ENCODE measurements at regions not wholly inside any gene's neighbourhood (a gene's known extent, or its start where the extent isn't known, plus 50 kb on each side); places are given as distances from the start of the nearest gene placed in this dataset.

DNA sequence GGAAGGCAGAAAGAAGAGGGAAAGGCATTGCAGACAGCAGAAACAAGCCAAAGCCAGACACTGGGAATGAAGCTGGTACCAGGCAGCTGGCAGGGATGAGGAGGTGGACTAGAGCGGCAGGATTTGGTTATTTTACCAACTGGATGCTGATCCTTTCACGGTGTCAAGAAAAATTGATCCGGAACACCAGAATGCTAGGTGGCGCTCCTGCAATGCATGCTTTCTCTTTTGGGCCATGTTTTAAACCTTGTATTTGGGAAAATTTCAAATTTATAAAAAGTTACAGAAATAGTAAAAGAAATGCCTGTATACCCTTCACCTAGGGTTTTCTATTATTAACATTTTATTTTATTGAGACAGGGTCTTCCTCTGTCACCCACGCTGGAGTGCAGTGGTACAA lies 224.7 kb downstream of the SOX9 start:
- H3K9ac ChIP-seq (replicated peaks; ENCODE audit: extremely low read depth, insufficient read depth, low read length): no peak overlapping the region
- CTCF ChIA-PET: no interaction called here
- no peak for TF ChIP-seq FOS (IDR thresholded peaks at IDR 0.05; ENCODE audit: borderline replicate concordance, insufficient read depth, low read length)
- no peak for TF ChIP-seq MAX (IDR thresholded peaks at IDR 0.05; ENCODE audit: insufficient read depth, insufficient read length)
- TF ChIP-seq EZH2 (IDR thresholded peaks at IDR 0.05; ENCODE audit: borderline replicate concordance, low read depth, low read length, severe bottlenecking): no peak
- no peak for TF ChIP-seq POLR2AphosphoS5 (IDR thresholded peaks at IDR 0.05; ENCODE audit: insufficient read depth, low read depth, low read length)
- TF ChIP-seq JUN (IDR thresholded peaks at IDR 0.05; ENCODE audit: borderline replicate concordance, insufficient read depth, insufficient read length, low read depth): no peak
- TF ChIP-seq MYC (IDR thresholded peaks at IDR 0.05; ENCODE audit: low read depth, low read length): no peak
- H3K27ac ChIP-seq (ENCODE audit: insufficient read depth, low read depth, low read length): no peak overlapping the region
- intact Hi-C loops (cut with micrococcal nuclease) (no loop called here), dilution Hi-C loops (cut with MboI; ENCODE audit: extremely low pct_ligation_motif_present, low sequenced_read_pairs) (no loop called here)
- no peak overlapping the region for H2AFZ ChIP-seq (ENCODE audit: low read depth, low read length)
- H3K79me2 ChIP-seq (ENCODE audit: control insufficient read depth, insufficient read depth, low read length): no peaks in the 10 kb centered on the region
- no peak overlapping the region for H3K4me2 ChIP-seq (ENCODE audit: insufficient read depth, low read length)
- no peaks in the 10 kb centered on the region for H3K9me1 ChIP-seq (replicated peaks; ENCODE audit: control insufficient read depth, extremely low read depth, insufficient read depth, low read length)
- POLR2A ChIA-PET: no interaction called here
- peaks cover 0 to 10% of the 10 kb centered on the region in 2 experiments for H3K27me3 ChIP-seq (ENCODE audit: control insufficient read depth in 2 of 2, insufficient read depth in 2 of 2, low read length in 2 of 2)
- H3K4me1 ChIP-seq (ENCODE audit: control insufficient read depth, extremely low read depth, insufficient read depth, low read length): no peaks in the 10 kb centered on the region
- no peaks in the 10 kb centered on the region for H3K36me3 ChIP-seq (ENCODE audit: control insufficient read depth in 2 of 2, extremely low read depth in 1 of 2, insufficient read depth in 2 of 2, low read length in 2 of 2)
- no peak for DNase-seq (ENCODE audit: low read depth, low spot score)
- no peak for FAIRE-seq
- H3K4me3 ChIP-seq (replicated peaks in 1 of 3; ENCODE audit: insufficient read depth in 1 of 3, low read depth in 1 of 3, low read length in 3 of 3): no peak overlapping the region
- no peaks in the 10 kb centered on the region for H3K9me3 ChIP-seq (replicated peaks; ENCODE audit: control insufficient read depth, insufficient read depth, low read length)
- no peaks in the 10 kb centered on the region for H4K20me1 ChIP-seq (replicated peaks; ENCODE audit: control insufficient read depth, extremely low read depth, insufficient read depth, low read length)
- no TSS peak for BruUV-seq (replicated peaks)

GRCh38 chr17:72346306-72346705 lies 225.5 kb downstream of the SOX9 start:
- Histone ChIP-seq H3K27ac (ENCODE audit: insufficient read depth, low read depth, low read length) (no peak overlapping the region), H3K4me3 (replicated peaks in 1 of 3; ENCODE audit: insufficient read depth in 1 of 3, low read depth in 1 of 3, low read length in 3 of 3) (no peak overlapping the region), H3K4me1 (ENCODE audit: control insufficient read depth, extremely low read depth, insufficient read depth, low read length) (no peaks in the 10 kb centered on the region), H3K9ac (replicated peaks; ENCODE audit: extremely low read depth, insufficient read depth, low read length) (no peak overlapping the region), H4K20me1 (replicated peaks; ENCODE audit: control insufficient read depth, extremely low read depth, insufficient read depth, low read length) (no peaks in the 10 kb centered on the region), H3K36me3 (ENCODE audit: control insufficient read depth in 2 of 2, extremely low read depth in 1 of 2, insufficient read depth in 2 of 2, low read length in 2 of 2) (no peaks in the 10 kb centered on the region), H2AFZ (ENCODE audit: low read depth, low read length) (no peak overlapping the region), H3K9me1 (replicated peaks; ENCODE audit: control insufficient read depth, extremely low read depth, insufficient read depth, low read length) (no peaks in the 10 kb centered on the region), H3K9me3 (replicated peaks; ENCODE audit: control insufficient read depth, insufficient read depth, low read length) (no peaks in the 10 kb centered on the region), H3K4me2 (ENCODE audit: insufficient read depth, low read length) (no peak overlapping the region), H3K79me2 (ENCODE audit: control insufficient read depth, insufficient read depth, low read length) (no peaks in the 10 kb centered on the region), H3K27me3 (ENCODE audit: control insufficient read depth in 2 of 2, insufficient read depth in 2 of 2, low read length in 2 of 2) (peaks cover 0 to 10% of the 10 kb centered on the region in 2 experiments)
- ChIA-PET CTCF (no interaction called here), POLR2A (no interaction called here)
- DNase-seq (ENCODE audit: low read depth, low spot score): no peak
- dilution Hi-C loops (cut with MboI; ENCODE audit: extremely low pct_ligation_motif_present, low sequenced_read_pairs) (no loop called here), intact Hi-C loops (cut with micrococcal nuclease) (no loop called here)
- no peak for TF ChIP-seq EZH2 (IDR thresholded peaks at IDR 0.05; ENCODE audit: borderline replicate concordance, low read depth, low read length, severe bottlenecking)
- TF ChIP-seq POLR2A (IDR thresholded peaks at IDR 0.05; ENCODE audit: low read depth, low read length): no peak
- no peak for TF ChIP-seq JUN (IDR thresholded peaks at IDR 0.05; ENCODE audit: borderline replicate concordance, insufficient read depth, insufficient read length, low read depth)
- no peak for TF ChIP-seq POLR2AphosphoS5 (IDR thresholded peaks at IDR 0.05; ENCODE audit: insufficient read depth, low read depth, low read length)
- no peak for TF ChIP-seq GATA2 (IDR thresholded peaks at IDR 0.05; ENCODE audit: insufficient read depth, insufficient read length, low read depth, low read length)
- TF ChIP-seq CTCF (IDR thresholded peaks at IDR 0.05; ENCODE audit: extremely low read depth in 1 of 2, insufficient read depth in 1 of 2, low read depth in 1 of 2, low read length in 2 of 2): no peak
- no peak for TF ChIP-seq MAX (IDR thresholded peaks at IDR 0.05; ENCODE audit: insufficient read depth, insufficient read length)
- no peak for TF ChIP-seq FOS (IDR thresholded peaks at IDR 0.05; ENCODE audit: borderline replicate concordance, insufficient read depth, low read length)
- TF ChIP-seq MYC (IDR thresholded peaks at IDR 0.05; ENCODE audit: low read depth, low read length): no peak
- FAIRE-seq: no peak
- no TSS peak for BruUV-seq (replicated peaks)
